HG02763 (cell line): ENCODE measurements at regions not wholly inside any gene's neighbourhood (a gene's known extent, or its start where the extent isn't known, plus 50 kb on each side); places are given as distances from the start of the nearest gene placed in this dataset.

ENCODE experiments used
- ATAC-seq: cut with Tn5 transposase; IDR thresholded peaks from one replicate; pipeline ENCODE4 v1.9.1; 2021; ENCODE audit warnings: mild to moderate bottlenecking, moderate library complexity; ENCODE audit not compliant: unreplicated experiment

DNA sequence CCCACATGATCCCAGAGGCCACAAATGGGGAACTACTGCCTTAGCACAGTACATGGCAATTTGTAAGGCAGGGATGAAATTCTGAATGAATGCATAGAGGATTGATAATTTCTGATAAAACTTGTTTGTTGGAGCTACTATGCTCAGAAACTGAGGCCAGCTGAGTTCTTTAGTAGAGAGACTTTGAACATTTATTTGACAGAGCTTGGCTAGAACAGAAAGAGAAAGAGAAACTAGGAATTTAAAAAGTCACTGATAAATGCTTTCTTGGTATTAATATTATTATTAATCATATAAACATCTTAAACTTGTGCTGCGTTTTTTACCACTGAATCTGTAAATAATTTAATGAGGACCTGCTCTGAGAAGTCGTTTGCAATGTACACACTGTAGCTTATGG is 923.7 kb upstream of the CNTNAP5 start:
- ATAC-seq: no peak

DNA sequence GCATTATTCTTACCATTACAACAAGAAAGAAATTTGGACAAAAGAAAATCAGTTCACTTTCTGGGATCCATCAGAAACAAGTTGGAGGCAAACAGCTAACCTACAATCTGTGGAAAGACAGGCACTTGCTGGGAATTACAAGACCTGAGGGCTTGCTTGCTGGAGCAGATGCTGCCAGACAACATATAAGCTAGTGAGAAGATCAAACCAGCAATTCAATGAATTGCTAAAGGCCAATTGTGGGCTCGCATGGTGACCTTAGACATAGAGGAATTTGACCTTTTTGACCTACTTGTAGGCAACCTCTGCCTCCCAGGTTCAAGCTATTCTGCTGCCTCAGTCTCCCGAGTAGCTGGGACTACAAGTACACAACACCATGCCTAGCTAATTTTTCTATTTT is 921.2 kb upstream of the CNTNAP5 start:
- ATAC-seq: no peak

DNA sequence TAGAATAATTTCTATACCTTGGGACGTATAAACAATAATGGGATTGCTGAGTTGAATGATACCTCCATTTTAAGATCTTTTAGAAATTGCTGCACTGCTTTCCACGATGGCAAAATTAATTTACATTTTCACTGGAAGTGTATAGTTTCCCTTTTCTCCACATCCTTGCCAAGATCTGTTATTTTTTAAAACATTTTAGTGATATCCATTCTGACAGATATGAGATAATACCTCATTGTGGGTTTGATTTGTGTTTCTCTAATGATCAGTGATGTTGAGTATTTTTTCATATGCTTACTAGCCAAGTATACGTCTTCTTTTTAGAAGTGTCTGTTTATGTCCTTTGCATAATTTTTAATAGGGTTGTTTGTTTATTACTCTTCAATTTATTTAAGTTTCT is 908.5 kb upstream of the CNTNAP5 start:
- ATAC-seq: no peak

DNA sequence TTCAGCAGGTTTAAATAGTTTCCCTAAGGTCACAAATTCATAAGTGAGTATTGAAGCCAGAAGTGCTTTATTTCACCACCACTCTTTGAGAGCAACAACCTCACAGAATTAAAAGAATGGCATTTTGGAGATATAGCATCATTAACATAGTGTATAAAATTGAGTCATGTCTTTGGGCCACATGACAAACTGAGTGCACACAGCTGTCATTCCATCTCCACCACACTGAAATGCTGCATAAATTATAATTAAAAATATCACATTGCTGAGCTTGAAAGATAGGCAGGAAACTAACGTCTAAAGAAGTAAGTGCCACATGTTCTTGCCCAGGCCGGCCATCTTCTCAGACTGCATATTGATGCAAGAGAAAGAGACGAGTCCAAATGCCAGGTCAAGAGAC is 897.9 kb upstream of the CNTNAP5 start:
- no peak for ATAC-seq

DNA sequence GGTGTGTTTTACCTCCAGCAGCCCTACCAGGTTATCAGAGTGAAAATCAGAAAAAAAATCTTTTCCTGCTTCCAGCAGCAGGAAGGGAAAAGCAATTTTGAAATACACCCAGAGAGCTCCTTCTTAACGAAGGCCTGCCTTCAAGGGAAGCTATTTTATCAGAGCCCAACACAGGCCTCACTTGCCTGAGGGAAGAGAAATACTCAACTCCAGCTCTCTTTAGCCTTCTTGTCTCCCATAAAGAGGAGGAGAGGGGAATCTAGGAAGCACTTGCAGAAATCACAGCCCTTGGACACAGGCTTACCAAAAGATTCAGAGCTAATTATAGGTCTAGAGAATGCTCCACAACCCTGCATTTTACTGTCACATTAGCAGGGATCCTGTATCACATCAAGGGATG is 896.1 kb upstream of the CNTNAP5 start:
- no peak for ATAC-seq

DNA sequence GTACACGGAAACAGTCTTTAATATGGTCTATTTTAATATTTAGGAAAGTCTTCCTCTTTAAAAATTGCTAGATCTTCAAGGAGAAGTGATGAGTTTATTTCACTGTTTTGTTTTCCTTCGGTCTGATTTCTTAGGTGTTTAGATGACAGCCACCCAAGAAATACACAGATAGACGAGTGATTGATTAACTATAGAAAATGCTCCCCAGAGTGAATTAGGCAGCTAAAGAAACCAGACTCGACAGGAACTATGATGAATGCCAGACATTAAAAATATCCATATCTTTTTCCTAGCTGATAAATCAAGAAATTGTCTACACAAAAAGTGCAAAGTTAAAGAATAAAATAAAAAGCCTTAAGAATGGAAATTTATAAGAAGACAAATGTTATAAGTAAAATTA is 888.7 kb upstream of the CNTNAP5 start:
- ATAC-seq: no peak

DNA sequence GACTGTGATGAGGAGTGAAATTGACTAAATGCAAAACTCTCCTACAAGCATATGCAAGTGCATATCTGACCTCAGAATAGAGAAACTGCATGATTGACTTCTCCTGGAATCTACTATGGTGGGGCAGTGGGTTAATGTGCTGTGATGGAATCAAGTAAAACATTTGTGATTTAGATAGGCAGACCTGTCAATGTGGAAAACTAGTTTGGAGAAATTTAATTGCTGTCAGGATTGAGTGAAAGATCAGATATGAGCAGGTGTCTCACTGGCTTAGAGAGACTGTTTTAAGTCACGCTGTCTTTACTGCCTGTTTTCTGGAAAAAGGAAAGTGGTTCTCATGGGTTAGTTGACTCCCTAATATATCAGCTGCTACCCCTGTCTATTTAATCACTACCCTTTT is 881.0 kb upstream of the CNTNAP5 start:
- ATAC-seq: no peak

DNA sequence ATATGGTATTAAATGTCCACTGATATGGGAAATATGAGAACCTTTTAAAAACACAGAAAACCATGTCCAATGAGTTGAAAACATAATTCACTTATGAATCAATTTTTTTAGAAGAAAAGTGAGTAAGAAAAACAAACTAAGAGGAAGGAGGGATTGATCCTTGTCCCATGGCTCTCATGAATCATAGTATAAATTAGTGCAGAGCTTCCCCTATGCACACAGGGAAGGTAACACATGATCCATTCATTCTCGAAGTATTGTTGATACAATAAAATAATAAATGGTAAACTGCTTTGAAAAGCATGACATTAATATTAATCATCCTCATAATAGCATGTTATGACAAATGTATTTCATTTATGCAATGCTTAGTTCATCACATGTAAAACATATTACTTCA is 872.0 kb upstream of the CNTNAP5 start:
- no peak for ATAC-seq

DNA sequence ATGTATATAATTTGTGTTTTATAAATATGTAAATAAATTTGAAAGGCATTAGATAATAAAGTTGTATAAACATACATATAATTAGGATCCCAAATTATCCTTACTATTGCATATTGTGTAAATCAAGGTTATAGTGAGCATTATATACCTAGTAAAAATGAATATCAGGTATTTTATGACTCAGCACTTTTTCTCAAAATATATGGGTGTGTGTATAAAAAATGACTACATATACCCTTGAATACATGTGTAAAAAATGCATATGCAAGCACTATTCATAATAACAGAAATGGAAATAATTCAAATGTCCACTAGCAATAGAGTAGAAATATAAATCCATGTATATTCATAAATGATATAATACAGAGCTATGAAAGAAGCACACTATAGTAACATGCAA is 870.9 kb upstream of the CNTNAP5 start:
- ATAC-seq: no peak

DNA sequence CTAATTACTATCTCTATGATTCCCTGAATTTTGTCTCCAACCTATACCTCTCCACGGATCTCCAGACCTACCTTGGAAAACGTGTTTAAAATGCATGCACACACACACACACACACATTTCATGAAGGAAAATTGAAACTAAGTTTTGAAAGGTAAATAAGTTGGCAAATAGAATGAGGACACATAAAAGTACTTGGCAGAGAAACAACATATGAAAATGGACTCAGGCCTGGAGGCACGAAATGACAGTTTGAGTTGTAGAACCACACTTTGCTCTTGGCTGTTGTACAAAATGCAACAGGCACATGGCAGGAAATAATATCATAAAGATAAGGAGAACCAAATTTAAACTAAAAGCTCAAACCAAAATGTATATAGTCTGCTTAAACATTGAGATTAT is 868.1 kb upstream of the CNTNAP5 start:
- no peak for ATAC-seq

DNA sequence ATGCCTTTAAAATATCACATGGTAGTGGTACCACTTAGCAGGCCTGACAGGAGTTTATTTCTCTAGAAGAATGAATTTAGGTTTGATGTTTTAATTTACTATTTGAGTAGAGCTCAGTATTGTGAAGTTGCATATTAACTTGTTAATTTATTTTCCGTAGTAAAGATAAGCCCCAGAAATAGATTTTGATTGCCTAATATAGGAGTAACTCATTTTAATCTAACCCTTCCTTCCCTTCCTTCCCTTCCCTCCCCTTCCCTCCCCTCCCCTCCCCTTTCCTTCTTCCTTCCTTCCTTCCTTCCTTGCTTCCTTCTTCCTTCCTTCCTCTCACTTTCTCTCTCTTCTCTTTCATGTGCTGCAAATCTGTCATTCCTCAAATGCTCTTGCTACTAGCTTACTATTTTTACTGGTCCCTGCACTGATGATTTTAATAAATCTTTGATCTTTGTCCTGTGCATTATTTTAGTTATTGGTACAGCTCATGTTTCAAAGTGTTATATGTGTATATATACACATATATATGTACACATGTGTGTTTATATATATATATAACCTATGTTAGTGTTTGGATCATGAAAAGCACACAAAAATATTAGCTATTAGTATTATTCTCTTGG is 862.6 kb upstream of the CNTNAP5 start:
- ATAC-seq: no peak

DNA sequence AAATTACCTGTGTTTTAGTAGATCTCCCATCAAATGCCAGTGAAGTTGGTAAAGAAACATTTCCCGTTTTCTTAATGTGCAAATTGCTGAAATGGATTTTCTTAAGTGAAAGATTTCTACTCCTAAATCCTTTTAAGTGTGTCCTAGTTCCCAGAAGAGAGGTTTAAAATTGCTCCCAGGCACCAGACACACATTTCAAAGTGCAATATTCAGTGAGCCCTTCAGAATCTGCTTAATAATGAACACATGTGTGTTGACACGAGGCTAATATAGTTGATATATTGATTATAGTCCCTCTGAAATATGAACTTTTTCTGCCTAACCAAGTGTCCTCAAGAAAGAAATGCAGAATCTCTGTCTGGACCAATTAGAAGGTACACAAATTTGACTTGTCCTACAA is 861.7 kb upstream of the CNTNAP5 start:
- no peak for ATAC-seq

DNA sequence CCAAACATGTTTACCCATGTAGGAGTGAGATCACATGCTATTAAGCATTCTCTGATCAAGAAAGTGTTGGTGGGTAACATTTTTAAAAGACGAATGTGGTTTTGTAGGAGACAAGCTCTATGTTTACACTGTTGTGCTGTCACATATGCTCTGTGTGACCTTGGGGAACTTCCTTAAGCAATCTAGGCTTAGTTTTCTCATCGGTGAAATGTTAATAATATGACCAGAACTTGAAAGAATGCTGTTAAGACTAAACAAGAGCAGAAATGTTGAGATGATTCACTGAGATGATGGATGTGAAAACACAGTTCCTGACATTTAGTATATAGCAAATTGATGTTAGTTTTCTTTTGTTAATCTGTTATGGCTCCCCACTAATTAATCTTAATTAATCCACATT is 860.9 kb upstream of the CNTNAP5 start:
- ATAC-seq: no peak

DNA sequence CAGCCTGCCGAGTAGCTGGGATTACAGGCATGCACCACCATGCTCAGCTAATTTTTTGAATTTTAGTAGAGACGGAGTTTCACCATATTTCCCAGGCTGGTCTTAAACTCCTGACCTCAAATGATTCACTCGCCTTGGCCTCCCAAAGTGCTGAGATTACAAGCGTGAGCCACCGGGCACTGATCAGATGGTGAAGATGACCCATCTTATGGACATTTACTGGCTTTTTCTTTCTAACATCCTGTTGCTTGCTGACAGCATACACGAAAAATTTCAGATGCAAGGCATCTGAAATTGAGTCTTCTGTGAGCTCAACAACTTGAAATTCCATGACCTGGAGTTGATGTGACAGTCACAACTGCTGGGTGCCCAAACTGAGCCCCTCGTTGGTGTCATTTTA is 859.5 kb upstream of the CNTNAP5 start:
- no peak for ATAC-seq

DNA sequence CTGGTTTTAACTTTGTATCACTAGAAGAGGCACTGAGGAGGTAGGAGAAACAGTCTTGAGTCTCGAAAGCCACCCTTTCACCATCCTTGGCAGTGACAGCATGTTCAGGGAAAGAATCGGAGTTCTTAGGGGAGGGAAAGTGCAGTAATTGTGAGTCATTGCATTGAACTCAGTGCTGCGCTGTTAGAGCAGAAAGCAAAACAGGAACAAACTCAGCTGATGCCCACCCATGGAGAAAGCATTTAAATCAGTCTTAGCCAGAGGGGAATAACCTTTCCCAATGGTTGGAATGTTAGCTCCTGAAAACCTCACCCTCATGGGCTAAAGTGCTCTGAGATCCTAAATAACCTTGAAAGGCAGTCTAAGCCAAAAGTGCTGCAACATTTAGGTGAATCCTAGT is 845.6 kb upstream of the CNTNAP5 start:
- no peak for ATAC-seq

DNA sequence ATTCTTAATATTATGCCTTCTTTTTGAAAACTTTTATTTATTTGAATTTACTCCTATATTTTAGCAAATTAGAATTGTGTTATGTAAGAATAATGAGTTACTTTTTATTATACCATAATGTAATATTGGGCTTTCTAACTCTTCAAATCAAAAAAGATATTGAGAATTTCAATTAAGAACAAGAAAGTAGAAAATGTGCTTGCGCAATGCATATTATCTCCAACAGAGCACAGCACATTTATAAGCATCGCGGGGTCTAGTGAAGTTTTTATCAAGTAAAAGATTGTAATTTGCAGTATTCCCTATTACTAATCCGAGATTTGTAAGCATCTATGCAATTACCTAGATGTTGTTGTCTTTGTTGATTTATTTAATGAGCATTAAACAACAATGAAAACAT is 829.1 kb upstream of the CNTNAP5 start:
- no peak for ATAC-seq

DNA sequence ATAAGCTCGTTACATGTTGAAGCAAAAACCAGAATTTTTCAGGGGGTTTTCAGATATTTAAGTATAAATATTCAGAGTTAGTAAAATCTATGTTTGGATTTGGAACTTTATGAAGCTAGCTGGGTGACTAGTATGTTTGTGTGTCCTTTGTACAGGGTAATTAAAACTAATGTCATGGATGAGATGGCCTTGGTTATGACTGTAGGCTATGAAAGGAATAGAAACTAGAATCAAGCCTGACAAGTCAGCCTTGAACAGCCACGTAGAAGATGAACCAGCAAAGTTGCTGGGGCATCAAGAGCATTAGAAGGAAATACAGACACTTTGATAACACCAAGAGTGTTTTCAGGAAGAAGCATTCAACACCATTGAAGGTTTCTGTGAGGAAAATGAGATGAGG is 825.1 kb upstream of the CNTNAP5 start:
- ATAC-seq: no peak

DNA sequence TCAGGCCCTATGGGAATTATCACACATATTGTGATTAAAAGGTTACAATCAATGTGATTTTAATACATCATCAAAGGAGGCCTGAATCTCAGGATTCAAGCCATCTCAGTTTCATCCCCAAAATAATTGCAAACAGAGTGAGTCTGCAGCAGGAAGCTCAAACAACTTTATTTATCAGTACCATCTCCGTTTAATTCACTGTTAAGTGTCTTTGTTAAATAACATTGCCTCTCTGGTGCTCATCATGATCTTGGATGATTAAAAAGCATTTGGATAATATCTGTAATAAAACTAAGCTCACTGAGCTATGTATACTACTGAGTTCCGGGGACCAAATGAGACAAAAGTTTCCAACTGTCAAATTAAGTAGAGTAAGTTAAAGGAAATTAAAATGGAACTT is 817.8 kb upstream of the CNTNAP5 start:
- no peak for ATAC-seq

DNA sequence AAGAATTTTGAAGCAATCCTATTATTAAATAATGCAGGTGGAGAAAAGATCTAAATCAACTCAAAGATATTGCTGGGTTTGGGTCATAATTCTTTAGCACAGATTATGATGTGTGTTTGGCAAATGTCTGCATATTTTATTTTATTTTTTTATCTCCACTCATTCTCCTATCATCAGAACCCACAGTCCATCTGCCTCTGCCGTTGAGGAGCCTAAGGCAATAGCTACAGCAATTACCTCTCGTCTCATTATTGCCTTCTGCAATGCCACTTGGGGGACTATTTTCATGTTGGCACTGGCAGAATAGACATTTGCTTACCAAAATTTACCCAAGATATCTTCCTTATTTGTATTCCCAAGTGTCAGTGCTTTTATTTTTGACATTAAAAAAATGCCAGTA is 815.9 kb upstream of the CNTNAP5 start:
- no peak for ATAC-seq

DNA sequence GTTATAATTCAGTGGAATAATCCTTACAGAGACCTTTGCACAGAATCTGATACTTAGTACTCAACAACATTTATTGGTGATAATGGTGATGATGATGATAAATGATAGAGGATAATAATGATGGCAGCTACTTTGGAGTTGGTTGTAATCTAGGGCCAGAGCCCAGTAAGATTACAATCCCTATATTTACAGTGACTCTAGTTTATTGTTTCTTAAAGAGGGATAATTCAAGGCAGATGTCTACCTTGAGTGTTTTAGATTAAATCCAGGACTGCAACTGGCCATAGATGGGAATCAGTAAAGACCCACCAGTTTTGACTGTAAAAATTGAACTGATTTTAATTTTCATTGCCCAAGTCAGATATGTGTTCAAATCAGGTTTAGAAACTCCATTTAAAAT is 813.9 kb upstream of the CNTNAP5 start:
- no peak for ATAC-seq

DNA sequence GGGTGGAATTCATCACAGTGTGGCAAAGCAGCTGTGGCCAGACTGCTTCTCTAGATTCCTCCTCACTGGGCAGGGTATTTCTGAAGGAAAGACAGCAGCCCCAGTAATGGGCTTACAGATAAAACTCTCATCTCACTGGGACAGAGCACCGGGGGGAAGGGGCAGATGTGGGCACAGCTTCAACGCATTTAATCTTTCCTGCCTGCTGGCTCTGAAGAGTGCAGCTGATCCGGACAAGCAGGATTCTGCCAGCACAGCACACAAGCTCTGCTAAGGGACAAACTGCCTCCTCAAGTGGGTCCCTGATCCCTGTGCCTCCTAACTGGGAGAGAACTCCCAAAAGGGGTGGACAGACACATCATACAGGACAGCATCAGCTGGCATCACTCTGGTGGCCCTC is 779.9 kb upstream of the CNTNAP5 start:
- ATAC-seq: no peak

DNA sequence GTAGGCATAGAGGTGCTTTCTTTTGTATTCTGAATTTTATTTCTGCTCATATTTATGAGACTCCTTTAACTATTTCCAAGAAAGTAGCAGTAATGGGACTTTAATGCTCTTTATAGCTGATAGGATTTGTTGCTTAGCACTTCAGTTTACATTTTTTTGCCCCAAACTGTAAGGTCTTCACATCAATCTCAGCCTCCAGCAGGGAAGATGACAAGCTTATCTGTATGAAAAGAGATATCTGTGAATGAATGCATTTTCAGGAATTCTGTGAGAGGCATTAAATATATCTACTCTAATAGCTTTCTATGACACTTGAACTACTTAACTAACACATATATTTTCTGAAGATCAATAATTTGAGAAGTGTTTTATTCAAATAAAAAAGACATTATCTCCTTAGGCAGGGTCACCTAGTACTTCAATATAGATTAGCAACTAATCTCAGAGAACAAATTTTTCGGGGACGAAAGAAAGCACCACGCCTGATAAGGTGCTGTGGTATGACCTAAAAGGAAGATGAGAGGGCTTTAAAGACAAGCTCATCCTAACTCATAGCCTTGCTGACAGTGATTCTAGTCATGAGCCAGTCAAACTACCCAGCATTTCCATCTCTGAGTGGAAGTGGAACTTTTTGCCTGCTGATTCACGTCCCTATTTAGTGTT is 766.1 kb upstream of the CNTNAP5 start:
- ATAC-seq: no peak

DNA sequence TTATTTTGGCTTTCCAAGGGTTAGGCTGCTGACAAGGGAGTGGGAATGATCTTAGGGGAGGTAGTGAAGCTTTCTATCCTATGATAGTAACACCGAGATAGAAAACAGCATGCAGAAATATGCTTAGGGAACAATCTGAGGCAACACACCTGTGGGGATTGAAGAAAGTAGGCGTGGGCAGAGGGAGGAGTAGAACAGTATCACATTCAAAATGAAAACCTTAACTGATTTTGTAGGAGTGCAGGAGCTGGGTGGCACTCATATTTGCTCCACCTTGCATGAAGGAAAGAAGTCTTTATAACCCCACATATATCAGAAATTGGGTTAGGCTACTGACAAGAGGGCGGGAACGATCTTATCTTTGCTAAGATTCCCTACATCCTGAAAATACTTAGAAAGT is 762.2 kb upstream of the CNTNAP5 start:
- no peak for ATAC-seq
